ENCODE measurements at regions not wholly inside any gene's neighbourhood (a gene's known extent, or its start where the extent isn't known, plus 50 kb on each side); places are given as distances from the start of the nearest gene placed in this dataset.

GRCh38 chr12:16492240-16492639, 113.7 kb downstream of the LMO3 start:
- TF ChIP-seq CTCF (IDR thresholded peaks at IDR 0.05): no peak
- no peak for TF ChIP-seq POLR2AphosphoS5 (IDR thresholded peaks at IDR 0.05)

Data from breast epithelium (tissue), 3 donors.